HUDEP-2 (cell line): ENCODE measurements at regions not wholly inside any gene's neighbourhood (a gene's known extent, or its start where the extent isn't known, plus 50 kb on each side); places are given as distances from the start of the nearest gene placed in this dataset.
"Not testable (repeated sequence)": the region's sequence is repeated elsewhere in the genome, so short reads cannot be mapped to it uniquely, and the experiment has no call there.

Experiments used
- DNase-seq, 76 experiments: peaks; one replicate each; lab custom pipeline; 2025; ENCODE audit not compliant: unreplicated experiment in 76 of 76; lab: John Stamatoyannopoulos, UW

DNA sequence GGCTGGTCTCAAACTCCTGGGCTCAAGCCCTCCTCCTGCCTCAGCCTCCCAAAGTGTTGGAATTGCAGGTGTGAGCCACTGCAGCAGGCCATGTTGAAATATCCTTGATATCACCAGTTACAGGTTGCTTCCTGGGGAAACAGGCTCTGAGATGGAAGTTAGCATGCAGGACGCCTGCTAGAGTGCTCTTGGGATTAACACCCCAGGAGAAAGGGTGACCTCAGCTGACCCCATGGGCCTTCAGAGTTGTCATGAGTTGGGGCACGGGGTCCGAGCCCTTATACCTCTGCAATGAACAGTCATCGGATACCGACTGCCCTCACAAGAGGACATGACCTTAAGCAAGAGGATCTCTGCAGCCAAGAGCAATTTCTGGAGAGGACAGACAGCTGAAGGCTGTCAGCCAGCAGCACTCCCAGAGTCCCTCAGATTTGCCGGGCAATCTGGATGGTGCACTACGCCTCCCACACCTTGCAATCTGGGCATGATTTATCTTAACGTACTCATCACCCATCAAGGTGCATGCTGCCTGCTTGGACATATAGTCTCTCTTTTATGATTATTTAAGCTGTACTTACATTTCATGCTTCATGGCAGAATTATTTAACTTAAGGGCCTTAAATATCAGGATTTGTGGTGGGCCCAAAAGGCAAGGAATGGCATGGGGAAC is 134.6 kb downstream of the ADSS2 start:
- no peak for DNase-seq

DNA sequence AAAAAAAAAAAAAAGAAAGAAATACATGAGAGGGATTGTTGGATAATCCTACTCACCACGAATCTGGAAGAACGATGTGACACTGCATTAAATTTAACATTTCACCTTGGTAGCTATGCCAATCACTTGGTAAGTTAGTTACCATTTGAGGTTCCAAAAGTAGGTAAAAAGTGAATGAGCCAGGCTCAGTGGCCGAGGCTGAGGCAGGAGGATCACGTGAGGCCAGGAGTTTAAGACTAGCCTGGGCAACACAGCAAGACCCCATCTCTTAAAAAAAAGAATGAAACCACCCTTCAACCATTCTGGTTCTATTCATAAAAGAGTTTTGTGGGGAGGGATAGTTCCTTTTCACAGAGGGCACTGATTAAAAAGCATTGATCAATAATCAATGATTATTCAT is 133.6 kb downstream of the ADSS2 start:
- DNase-seq = no peak

DNA sequence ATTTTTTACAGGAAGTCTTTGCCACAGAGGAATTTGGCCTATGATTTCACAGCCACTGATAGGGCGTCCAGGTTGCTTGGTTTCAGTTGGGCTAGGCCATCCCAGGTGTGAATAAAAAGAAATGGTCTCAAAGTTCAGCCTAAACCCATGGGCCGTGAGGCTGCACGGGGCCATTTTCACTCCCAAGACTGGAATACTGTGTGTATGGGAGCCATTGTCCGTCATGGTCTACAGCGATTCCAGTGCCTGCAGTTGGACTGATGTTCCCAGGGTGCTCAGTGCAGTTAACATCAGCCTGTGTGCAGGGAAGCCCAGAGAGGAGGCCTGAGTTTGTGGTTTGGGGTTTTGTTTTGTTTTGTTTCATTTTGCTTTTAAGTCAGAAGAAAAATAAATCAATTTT is 133.2 kb downstream of the ADSS2 start:
- no peak for DNase-seq

DNA sequence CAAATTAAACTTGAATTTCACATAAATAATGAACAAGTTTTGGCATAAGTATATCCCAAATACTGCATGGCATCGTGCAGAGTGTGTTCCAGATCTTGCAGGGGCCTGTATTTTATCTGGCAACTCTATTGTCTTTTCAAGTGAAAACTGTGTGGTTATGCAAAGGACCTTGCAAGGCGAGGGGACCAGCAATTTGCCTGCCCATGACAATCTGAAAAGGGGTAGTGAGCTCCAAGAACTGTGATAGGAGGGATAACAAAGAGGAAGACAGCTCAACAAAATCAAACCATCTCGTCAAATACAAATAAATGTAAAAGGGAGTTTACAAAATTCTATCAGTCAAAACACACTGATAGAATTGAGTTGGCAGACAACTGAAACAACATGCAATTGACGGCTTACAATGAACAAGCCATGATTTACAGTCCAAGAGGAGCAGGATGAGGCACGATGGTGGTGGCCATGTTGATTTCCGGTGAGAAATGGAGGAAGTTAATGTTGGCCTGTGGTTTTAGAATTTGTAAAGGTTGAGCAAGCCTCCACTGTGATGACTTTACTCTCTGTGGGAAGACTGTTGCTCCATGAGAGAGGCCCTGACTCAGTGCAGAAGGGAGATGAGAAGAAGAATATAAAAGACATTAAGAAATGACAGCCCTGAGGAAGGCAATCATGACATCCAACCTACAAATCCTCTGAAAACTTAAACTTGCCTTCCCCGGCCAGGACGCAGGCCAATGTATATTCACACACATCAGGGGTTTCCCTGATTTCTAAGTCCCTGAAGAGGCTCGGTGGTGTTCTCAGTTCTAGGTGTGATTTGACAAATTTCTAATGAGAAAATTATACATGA is 132.2 kb downstream of the ADSS2 start:
- no peak for DNase-seq

DNA sequence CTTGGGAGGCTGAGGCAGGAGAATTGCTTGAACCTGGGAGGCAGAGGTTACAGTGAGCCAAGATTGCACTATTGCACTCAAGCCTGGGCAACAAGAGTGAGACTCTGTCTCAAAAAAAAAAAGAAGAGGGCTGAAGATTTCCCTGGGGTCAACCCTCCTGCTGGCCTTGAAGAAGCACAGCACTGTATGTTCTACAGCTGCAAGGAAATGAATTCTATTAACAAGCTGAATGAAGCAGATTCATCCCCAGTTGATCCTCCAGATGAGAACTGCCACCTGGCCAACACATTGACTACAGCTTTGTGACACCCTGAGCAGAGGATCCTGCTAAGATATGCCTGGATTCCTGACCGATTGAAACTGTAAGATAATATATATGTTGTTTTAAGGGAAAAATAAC is 129.5 kb downstream of the ADSS2 start:
- DNase-seq = no peak

DNA sequence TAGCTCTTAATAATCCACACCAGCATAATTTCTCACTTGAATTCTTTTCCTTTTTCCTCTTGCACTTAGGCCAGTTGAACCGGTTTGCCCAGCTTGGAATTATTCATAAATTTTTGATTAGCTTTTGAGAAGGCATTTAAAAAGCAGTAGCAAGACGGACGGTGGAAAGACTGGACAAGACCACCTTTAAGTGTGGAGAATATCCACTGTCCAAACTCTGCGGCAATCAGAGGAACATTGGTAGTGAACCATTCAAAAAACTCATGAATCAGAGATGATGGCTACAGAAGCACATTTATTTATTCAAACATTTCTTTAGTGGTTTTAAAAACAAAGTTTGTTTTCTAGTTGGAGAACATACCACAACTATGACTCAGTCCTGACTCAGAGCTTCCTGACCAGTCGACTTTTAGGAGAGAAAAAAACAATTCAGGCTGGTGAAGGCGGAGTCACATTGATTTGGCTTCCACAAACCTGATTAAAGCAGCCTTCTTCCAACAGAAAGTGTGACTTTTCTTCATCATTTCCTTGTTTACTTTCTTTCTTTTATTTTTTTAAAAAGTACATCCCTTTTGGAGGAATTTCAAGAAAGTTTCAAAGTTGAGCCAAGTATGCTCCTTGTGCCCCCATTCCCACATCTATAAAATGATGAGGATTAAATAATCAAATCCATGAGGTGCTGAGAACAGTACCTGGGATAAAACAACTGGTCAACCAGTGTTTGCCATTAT is 128.8 kb downstream of the ADSS2 start:
- no peak for DNase-seq

DNA sequence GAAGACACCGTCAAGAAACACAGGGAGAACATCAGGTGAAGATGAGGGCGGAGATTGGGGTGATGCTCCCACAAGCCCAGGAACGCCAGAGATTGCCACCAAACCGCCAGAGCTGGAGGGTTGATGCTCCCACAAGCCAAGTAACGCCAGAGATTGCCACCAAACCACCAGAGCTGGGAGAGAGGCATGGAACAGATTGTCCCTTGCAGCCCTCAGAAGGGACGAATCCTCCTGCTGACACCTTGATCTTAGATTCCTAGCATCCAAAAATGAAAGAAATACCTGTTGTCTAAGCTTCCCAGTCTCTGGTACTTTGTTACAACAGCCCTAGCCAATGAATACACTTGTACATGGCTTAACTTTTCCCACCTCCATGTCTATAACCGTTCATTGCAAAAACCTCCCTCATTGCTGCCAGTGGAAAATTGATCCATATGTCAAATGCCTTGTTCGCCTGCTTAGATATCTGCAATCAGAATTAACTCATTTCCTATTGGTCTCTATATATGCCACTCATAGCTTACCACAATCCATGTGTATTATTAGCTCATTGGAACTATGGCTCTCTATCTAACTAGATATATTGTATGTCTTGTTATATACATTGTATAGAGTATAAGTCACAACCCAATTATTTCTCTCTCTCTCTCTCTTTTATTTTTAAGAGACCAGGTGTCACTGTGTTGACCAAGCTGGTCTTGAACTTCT is 127.4 kb downstream of the ADSS2 start:
- DNase-seq = no peak

DNA sequence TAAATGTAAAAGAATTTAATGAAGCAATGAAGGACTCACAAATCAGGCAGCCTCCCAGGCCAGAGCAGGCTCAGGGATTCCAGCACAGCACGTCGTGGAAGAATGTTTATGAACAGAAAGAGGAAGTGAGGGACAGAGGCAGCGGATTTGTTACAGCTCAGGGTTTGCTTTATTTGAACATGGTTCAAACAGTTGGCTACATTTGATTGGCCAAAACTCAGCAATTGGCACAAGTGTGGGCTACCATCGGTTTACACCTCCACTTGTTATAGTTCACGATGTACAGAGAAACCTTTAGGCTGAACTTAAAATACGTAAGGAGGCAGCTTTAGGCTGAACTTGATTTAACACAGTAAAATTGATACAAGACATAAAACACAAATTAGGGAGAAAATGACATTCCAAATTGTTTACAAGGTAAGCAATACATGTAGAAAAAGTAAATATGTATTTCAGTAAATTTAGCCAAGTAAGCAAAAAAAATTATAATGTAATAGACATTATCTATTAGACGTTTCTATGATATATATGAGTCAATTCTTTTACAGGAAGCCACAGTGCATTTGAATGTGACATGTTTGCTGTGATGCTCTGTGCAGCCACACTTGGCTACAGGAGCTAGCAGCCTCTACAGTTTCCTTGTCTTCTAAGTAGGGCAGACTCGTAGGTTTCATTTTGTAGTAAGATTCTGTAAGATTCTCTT is 126.5 kb downstream of the ADSS2 start:
- peak in 1 of 76 experiments; percentile 5 for DNase-seq

DNA sequence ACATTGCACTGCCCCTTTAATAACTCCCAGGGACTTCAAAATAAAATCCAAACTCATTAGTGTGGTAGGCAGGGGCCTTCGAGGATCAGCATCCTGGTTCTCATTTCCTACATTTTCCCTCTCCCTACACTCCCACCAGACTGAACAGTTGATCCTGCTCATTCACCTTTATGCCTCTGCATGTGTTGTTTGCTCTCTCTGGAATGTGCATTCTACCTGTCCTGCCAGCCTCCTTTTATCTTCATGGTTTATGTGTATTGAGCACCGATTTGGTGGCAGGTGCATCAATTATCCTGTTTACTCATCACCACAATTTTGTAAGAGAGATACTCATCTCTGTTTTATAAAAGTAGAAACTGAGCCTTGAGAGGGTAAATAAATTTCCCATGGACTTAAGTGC is 125.0 kb downstream of the ADSS2 start:
- no peak for DNase-seq

DNA sequence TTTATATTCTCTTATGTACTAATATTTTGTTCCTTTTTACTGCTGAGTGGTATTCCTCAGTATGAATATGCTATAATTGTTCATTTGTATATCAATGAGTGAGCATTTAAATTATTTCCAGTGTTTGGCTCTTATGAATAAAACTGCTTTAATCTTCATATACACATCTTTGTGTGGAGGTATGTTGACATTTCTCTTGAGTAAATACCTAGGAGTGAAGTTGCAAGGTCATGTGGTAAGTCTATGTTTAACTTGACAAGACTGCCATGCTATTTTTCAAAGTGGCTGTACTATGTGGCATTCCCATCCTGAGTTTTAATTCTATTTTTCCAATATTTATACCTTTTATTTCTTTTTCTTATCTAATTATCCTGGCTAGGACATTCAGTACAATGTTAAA is 124.2 kb downstream of the ADSS2 start:
- DNase-seq = no peak

DNA sequence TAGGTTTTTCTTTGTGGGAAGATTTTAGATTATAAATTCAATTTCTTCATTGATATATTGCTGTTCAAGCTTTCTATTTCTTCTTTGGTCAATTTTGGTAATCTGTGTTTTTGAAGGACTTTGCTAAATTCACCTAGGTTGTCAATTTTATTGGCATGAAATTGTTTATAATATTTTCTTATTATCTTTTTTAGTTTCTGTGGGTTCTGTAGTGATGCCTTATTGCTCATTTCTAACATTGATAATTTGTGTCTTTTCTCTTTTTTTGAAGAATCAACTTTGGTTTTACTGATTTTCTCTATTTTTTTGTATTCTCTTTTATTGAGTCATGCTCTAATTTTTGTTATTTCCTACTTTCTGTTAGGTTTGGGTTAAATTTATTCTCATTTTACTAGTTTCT is 123.2 kb downstream of the ADSS2 start:
- DNase-seq = no peak

DNA sequence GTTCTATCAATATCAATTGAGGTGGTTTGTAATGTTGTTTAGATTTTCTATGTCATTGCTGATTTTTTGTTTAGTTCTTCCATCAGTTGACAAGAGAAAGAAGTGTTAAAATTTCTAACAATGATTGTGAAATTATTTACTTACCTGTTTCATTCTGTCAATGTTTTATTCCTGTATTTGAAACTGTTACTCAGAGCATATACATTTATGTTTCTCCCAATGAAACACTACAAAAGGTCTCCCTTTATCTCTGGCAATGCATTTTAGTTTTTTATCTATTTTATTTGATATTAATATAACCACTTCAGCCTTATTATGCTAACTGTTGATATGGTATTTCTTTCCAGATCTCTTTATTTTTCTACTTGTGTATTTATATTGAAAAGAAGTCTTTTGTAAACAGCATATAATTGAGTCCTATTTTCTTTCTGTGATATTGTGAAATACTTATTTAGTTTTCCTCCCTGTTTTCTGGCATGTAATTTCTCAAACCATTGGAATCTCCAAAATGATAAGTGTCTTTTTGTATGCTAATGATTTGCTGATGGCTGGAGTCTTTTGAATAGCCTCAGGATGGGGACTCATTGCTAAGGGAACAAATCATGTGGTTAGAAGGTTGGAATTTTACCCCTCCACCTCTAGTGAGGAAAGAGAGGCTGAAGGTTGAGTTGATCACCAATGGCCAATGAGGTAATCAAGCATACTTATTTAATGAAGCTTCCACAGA is 122.0 kb downstream of the ADSS2 start:
- DNase-seq = no peak

DNA sequence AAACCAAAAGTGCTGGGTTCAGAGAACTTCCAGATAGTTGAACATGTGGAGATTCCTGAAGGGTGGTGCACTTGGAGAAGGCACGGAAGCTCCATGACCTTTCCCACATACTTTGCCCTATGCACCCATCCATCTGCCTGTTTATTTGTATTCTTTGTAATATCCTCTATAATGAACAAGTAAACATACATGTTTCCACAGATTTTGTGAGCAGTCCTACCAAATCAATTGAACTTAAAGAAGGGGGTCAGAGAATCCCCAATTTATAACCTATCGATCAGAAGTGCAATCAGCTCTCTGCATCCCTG is 121.4 kb downstream of the ADSS2 start:
- DNase-seq = no peak

DNA sequence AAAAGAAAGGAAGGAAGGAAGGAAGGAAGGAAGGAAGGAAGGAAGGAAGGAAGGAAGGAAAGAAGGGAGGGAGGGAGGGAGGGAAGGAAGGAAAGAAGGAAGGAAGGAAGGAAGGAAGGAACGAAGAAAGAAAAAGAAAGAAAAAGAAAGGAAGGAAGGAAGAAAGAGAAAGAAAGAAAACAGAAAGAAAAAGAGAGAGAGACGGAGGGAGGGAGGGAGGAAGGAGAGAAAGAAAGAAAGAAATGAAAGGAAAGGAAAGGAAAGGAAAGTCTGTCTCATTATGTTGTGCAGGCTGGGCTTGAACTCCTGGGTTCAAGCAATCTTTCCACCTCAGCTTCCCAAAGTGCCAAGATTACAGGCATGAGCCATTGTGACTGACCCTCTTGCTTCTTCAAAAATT is 118.9 kb downstream of the ADSS2 start:
- not testable (repeated sequence) for DNase-seq

DNA sequence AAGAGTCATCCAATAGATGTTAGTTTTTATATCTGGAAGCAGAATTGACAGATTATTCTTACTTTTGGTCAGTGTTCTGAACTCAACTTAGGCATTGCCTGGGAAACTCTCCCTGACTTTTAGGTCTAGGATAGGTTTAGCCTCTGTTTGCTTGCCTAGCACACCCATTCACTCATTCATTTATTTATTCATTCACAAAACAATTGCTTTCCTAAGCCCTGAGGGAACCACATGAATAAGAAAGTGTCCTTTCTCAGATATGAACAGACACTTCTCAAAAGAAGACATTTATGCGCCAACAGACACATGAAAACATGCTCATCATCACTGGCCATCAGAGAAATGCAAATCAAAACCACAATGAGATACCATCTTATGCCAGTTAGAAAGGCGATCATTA is 117.4 kb downstream of the ADSS2 start:
- not testable (repeated sequence) for DNase-seq

DNA sequence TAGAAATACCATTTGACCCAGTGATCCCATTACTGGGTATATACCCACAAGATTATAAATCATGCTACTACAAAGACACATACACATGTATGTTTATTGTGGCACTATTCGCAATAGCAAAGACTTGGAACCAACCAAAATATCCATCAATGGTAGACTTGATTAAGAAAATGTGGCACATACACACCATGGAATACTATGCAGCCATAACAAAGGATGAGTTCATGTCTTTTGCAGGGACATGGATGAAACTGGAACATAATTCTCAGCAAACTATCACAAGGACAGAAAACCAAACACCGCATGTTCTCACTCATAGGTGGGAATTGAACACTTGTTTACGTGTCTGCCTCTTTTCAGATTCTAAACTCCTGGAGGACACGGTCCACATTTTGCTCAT is 116.9 kb downstream of the ADSS2 start:
- DNase-seq = not testable (repeated sequence)

DNA sequence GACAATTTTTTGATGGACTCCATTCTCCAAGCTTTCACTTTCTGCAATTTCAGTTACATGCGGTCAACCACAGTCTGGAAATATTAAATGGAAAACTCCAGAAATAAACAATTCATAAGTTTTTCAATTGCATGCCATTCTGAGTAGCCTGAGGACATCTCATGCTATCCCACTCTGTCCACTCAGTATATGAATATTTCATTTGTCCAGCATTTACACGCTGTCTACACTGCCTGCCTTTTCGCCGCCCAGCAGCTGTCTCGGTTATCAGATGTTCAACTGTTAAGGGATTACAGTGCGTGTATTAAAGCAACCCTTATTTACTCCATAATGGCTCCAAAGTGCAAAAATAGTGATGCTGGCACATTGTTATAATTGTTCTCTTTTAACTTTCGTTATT is 116.3 kb downstream of the ADSS2 start:
- DNase-seq = no peak

DNA sequence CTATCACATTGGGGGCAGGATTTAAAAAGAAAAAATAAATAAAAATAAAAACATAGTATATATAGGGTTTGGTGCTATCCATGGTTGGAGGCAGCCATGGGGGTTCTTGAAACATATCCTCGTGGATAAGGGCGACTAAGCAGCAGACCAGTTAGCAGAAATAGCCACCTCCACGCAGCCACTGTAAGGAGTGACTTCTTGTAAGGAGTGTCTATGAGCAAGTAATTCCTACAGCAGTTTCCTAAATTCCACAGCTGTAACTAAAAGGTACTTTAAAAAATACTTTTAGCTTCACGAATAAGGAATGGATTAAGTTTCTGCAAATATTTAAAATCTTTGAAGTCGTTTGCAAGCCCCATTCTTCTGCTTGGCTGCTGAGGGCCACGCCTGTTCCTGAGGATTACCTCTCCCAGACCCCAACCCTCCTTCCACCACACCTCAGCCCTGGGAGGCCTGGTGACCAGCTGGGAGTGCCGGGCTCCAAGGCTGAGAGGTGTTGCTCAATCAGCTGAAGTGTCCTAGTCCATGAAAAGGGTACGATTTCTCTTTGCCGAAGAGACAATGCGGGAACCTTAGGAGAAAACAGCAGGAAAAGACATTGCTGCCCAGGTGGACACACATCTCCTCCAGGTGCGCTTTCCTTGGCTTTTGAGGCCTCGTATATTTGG is 115.3 kb downstream of the ADSS2 start:
- DNase-seq = no peak

DNA sequence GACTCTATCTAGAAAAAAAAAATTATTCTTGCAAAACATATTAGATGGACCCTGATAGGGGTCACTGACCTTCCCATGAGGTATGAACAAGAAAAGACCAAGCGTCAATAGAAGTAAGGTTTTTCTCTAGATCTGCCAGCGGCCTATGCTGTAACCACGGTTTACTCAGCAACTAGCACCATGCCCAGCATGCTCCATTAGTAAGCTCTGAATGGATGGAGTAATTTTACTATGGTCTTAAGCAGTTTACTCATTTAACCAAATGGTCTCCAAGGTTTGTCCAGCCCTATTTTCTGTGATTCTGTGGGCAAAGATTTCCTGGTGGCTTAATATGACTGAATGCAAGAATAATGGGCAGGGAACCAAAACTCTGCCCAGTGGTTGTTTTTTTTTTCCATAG is 113.9 kb downstream of the ADSS2 start:
- no peak for DNase-seq
